ENCODE measurements at regions not wholly inside any gene's neighbourhood (a gene's known extent, or its start where the extent isn't known, plus 50 kb on each side); places are given as distances from the start of the nearest gene placed in this dataset.

DNA sequence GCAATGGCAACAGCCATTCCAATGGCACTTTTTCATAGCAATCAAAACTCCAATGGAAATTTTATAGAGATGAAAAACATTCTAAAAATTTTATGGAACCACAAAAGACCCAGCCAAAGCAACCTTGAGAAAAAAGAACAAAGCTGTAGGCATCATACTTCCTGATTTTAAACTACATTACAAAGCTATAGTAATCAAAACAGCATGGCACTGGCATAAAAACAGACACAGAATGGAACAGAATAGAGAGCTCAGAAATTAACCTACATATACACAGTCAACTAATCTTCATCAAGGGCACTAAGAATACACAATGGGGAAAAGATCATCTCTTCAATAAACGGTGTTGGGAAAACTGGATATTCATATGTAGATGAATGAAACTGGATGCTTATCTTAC is 401.5 kb downstream of the NPHP4 start:
- DNase-seq, result no peak

- no peak for DNase-seq
These were observed 405.6 kb downstream of the NPHP4 start for GRCh38 chr1:5586629-5587028.

GRCh38 chr1:5585256-5585655 is 407.0 kb downstream of the NPHP4 start:
- DNase-seq, result no peak

GRCh38 chr1:5580926-5581325 is 411.3 kb downstream of the NPHP4 start:
- DNase-seq, result no peak

DNA sequence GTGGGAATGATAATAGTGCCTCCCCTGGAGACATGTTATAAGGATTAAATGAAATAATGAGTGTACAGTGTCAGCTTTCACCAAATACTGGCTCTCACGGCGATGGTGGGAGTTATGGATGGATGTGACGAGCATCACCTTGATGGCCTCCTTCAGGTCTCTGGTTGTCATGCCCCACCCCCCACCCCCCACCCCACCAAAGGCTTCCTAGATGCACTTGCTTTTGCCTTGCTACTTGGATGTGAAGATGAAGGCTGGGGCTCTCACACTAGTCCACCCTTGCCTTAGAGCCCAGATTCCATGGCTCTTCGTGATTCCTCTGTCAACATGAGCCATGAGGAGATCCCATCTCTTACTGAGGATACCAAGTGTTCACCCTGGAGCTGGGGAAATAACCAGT is 412.3 kb downstream of the NPHP4 start:
- no peak for DNase-seq

- DNase-seq, result no peak
These were observed 413.5 kb downstream of the NPHP4 start for GRCh38 chr1:5578690-5579089.

DNA sequence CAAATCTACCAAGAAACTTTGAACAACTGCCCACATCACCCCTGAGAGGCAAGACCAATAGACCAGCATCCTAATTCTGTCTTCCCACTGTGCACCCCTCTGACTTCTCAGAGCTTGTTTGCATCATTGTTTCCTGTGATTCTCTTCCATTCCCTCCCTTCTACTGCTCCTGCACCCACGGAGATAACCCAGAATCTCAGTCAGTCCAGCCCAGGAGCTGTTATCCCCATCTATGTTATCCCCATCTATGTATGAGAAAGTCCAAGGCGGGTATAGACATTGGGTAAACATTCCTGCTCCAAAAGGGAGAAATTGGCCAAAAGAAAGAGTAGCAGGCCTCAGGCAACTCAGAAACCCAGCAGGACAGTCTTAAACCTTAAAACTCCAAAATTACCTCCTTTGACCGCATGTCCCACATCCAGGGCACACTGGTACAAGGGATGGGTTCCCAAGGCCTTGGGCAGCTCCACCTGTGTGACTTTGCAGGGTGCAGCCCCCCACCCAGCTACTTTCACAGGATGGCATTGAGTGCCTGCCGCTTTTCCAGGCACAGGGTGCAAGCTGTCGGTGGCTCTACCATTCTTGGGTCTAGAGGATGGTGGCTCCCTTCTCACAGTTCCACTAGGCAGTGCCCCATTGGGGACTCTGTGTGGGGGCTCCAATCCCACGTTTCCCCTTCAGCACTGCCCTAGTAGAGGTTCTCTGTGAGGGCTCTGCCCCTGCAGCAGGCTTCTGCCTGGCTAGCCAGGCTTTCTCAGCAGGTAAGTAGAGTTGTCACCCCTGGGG is 414.8 kb downstream of the NPHP4 start:
- no peak for DNase-seq

DNA sequence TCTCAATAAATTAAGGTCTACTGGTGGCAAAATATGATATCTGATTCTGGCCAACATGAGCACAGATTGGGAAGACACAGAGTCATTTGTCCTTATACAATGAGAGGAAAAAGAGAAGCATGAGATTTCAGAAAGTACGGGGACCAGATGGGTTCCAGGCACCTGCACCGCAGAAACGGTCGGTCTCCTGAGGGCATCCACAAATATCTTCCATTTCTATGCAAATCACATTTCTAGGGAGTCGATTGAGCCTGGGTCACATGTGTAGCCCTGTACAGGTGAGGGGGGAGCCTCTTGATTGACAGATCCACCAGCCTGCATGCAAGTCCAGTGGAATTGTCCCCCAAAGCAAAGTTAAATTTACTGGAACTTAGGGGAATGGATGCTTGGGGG is 415.6 kb downstream of the NPHP4 start:
- DNase-seq, result no peak

- DNase-seq, result no peak
These were observed 416.1 kb downstream of the NPHP4 start for GRCh38 chr1:5576011-5576672.

DNA sequence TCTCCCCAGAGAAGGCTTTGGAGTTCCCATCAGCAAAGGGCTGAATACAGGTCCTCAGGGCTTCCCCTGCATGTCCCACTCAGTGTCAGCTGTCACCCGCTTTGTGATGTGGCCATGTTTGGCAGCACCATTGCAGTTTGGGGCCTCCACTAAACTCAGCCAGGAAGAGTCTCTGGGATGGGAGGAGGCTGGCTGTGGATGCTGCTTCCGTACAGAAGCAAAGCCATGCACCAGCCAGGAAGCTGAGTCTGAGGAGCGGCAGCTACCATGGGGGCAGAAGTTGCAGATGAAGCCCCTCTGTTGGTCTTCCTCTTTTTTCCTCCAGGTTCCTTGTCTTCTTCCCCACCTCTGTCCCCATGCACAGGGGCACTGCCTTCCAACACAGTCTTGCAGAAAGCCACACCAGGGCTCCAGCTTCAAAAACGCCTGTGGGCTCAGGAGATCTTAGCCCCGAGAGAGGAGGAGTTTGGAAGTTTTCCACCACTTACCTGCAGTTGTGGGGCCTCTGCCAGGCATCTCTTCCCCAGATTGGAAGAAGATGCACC is 416.8 kb downstream of the NPHP4 start:
- DNase-seq, result no peak

DNA sequence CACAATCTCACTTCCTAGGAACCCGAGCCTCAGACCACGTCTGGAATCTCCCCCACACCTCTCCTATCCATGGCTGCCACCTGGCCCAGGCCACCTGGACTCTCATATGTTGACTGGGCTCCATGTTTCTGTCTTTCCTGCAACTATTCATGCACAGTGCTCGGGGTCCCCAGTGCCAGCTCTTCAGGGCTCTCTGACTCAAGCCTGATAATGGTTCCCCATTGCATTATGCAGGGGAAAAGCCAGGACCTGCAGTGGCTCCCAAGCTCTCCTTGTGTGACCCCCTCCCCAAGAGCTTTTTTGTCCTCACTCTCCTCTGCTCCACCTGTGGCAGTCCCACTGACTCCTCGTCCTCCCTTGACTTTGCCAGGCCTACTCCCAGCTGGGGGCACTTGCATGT is 417.6 kb downstream of the NPHP4 start:
- DNase-seq, result no peak

DNA sequence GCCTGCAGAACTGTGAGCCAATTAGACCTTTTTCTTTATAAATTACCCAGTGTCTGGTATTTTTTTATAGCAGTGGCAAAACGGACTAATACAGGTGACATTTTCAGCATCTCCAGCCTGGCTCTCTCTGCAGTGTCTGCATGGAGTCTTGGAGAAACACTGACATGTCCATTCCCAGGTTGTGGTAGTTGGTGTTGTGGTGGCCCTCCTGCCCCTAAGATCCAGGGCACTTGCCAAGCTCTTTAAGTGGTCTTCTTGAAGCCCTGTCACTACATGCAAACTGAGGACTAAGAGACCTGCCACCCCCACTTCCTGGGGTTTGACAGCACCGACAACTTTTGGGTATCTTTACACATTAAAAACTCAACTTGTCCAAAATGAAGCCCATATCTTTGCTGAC is 419.4 kb downstream of the NPHP4 start:
- DNase-seq, result no peak

DNA sequence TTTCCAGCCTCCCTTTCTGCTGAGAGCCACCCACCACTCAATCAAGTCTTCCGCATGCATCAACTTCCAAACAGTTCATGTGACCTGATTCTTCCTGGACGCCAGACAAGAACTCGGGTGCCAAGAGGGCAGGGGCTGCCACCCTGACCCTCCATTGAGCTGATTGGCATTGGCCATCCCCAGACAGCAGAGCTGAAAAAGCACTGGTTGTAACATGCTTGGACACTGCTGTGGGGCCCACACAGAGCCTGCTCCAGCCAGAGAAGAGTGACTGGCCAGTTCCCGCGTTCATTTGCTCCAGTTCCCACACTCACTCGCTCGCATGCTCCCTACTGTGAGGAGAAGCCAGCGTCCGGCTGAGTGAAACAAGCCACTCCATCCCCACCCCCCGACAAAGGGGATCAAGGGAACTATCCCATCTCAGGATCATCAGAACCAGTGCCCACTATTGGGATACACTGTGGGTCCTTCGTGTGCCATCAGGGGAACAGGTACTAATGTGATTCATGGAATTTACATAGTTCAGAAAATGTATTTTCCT is 420.3 kb downstream of the NPHP4 start:
- DNase-seq, result no peak

- DNase-seq, result no peak
These were observed 420.8 kb downstream of the NPHP4 start for GRCh38 chr1:5571438-5571837.

GRCh38 chr1:5570931-5571330 is 421.3 kb downstream of the NPHP4 start:
- DNase-seq, result no peak

DNA sequence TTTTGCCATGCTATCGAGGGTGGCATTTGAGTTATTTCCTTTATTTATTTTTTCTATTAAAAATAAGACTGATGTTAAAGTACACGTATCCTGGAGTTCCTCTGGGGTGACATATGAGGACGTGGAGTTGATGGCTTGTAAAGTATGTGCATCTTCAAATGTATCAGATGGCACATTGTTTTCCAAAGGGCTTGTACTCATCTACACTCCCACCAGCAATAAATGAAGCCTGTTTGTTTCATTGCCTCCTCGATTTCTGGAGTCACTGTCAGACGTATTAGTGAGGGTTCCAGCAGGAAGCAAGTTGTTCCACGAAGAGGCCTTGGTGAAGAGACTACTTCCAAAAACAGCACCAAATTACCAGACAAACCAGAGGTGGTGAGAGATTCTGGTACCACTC is 423.9 kb downstream of the NPHP4 start:
- DNase-seq, result no peak

- no peak for DNase-seq
These were observed 424.4 kb downstream of the NPHP4 start for GRCh38 chr1:5567839-5568238.

GRCh38 chr1:5566924-5567323 is 425.3 kb downstream of the NPHP4 start:
- no peak for DNase-seq

DNA sequence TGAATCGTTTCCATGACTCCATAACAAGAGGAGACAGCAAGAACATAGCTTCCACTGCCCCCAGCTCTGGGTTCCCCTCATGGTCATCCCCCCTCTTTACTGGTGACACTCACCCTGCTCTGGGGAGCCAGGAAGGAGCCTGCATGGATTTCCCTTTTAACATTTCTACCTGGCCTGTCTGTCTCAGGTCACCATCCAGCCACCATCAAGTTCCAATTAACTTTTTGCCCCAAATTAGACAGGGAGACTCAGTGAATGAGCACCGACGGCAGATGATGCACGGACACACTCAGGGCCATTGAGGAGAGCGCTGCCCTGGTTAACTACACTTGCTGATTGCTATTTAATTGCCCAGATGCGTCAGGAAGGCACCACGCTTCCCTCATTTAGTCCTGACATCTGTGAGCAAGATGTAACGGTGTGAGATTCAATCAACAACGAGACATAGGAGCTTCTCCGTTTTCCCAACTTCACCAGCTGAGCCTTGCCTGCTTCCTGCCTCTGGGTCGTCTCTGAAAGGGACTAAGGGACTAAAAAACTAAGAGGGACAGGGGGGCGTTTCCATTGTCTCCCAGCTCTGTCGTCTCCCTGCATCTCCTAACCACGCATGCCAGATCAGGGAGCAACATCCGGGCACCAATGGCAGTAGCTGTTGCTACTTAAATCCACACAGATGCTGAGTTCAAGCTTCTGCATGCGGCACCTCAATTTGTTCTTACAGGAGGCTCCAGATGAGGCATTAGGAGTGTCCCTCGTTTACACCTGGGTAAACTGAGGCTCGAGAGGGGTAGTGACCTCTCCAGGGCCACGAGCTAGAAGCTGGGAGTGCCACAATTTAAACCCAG is 426.7 kb downstream of the NPHP4 start:
- no peak for DNase-seq

DNA sequence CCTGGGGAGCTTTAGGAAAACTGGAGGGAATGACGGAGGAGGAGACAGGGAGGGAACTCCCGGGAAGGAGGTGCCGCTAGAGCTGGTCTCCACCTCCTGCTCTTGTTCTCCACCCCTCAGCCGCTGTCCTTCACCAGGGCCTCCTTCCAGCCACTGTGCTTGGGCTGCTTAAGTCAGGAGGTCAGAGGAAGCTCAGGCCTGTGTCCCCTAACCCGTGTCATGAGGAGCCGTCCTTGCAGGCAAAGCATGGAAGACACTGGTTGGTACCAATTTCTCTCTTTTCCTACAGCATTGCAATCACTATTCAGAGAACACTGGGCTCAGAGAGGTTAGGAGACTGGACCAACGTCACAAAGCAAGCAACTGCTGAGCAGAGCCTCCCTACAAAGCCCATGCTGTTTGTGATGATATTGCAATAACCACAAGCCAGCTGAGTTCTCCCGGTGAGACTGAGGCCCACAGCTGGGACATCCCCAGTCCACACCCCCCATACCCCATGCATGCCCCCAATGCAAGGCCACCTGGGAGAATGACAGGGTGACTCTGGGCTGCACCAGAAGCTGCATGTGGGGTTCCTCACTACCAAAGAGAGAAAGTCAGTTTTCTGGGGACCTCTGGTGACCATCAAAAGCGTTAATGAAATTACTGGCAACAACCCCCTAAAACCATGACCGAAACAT is 427.5 kb downstream of the NPHP4 start:
- DNase-seq, result no peak

GRCh38 chr1:5563861-5564577 is 428.2 kb downstream of the NPHP4 start:
- no peak for DNase-seq

DNA sequence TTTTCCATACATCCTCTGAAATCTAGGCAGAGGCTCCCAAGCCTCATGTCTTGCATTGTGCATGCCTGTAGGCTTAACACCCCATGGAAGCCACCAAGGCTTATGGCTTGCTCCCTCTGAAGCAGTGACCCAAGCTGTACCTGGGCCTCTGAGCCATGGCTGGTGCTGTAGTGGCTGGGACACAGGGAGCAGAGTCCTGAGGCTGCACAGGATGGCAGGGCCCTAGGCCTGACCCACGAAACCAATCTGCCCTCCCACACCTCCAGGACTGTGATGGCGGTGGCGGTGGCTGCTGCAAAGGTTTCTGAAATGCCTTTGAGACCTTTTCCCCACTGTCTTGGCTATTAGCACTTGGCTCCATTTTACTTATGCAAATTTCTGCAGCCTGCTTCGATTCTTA is 429.5 kb downstream of the NPHP4 start:
- DNase-seq, result no peak

All from stimulated activated CD4-positive, alpha-beta T cell treated with anti-CD3 and anti-CD28 coated beads, Interleukin-4, amount 100 ng/mL, for 24 hours (primary cell).